DND-41 (cell line): ENCODE measurements at regions not wholly inside any gene's neighbourhood (a gene's known extent, or its start where the extent isn't known, plus 50 kb on each side); places are given as distances from the start of the nearest gene placed in this dataset.

Source experiments
- ATAC-seq: fragments of 200-7000 bp; cut with Tn5 transposase; 3 replicates; pipeline ENCODE4 v1.9.1; 2021; ENCODE audit warnings: low read depth; ENCODE audit not compliant: insufficient read depth
- DNase-seq: peaks from one replicate; pipeline ENCODE4 v3.0.0-alpha.2; 2020
- H2AFZ ChIP-seq: 2 replicates; pipeline ENCODE4 v1.6.0; 2012; ENCODE audit warnings: low read depth, low read length
- H3K27ac ChIP-seq: 2 replicates; pipeline ENCODE4 v1.5.1; 2012; ENCODE audit warnings: low read length, inconsistent platforms
- H3K27me3 ChIP-seq: fragments of 200-600 bp; sonication (generic); 2 replicates; pipeline ENCODE4 v1.6.0; 2012; ENCODE audit warnings: low read length, mild to moderate bottlenecking, inconsistent platforms; ENCODE audit not compliant: insufficient read depth, poor library complexity
- H3K36me3 ChIP-seq: 2 replicates; pipeline ENCODE4 v1.5.1; 2012; ENCODE audit warnings: low read length, inconsistent platforms; ENCODE audit not compliant: insufficient read depth
- H3K4me1 ChIP-seq: 2 replicates; pipeline ENCODE4 v1.5.1; 2012; ENCODE audit warnings: mild to moderate bottlenecking, low read length; ENCODE audit not compliant: insufficient read depth
- H3K4me2 ChIP-seq: 2 replicates; pipeline ENCODE4 v1.6.0; 2012; ENCODE audit warnings: mild to moderate bottlenecking, moderate library complexity, low read length, inconsistent platforms; ENCODE audit not compliant: insufficient read depth
- H3K4me3 ChIP-seq, 2 experiments: fragments of 200-600 bp in 1 of 2; shearing (Covaris generic) in 1 of 2; 2 replicates each; pipeline ENCODE4 v1.5.1; 2012 to 2016; ENCODE audit warnings: inconsistent platforms in 2 of 2, low read length in 2 of 2, mild to moderate bottlenecking in 2 of 2, low read depth in 1 of 2, moderate library complexity in 1 of 2
- H3K79me2 ChIP-seq: 2 replicates; pipeline ENCODE4 v1.6.0; 2012; ENCODE audit warnings: low read length, inconsistent platforms; ENCODE audit not compliant: insufficient read depth
- H3K9ac ChIP-seq: 2 replicates; pipeline ENCODE4 v1.6.0; 2012; ENCODE audit warnings: low read depth, mild to moderate bottlenecking, inconsistent platforms, low read length, moderate library complexity
- H3K9me3 ChIP-seq: 2 replicates; pipeline ENCODE4 v1.5.1; 2012; ENCODE audit warnings: low read length, moderate library complexity, mild to moderate bottlenecking, inconsistent platforms; ENCODE audit not compliant: insufficient read depth, severe bottlenecking
- H4K20me1 ChIP-seq: 2 replicates; pipeline ENCODE4 v1.6.0; 2012; ENCODE audit warnings: low read length; ENCODE audit not compliant: insufficient read depth
- EZH2 ChIP-seq: IDR thresholded peaks from 3 replicates; pipeline ENCODE4 v1.6.1; 2012; ENCODE audit warnings: borderline replicate concordance, low read depth, mild to moderate bottlenecking, moderate library complexity, low read length, inconsistent platforms; ENCODE audit not compliant: severe bottlenecking
- TF ChIP-seq, protein P1 (sequence below): IDR thresholded peaks from 2 replicates; pipeline ENCODE4 v1.5.1; 2012; ENCODE audit warnings: borderline replicate concordance, low read length, moderate library complexity, mild to moderate bottlenecking; ENCODE audit not compliant: poor library complexity, severe bottlenecking; ENCODE audit errors: extremely low read depth

DNA sequence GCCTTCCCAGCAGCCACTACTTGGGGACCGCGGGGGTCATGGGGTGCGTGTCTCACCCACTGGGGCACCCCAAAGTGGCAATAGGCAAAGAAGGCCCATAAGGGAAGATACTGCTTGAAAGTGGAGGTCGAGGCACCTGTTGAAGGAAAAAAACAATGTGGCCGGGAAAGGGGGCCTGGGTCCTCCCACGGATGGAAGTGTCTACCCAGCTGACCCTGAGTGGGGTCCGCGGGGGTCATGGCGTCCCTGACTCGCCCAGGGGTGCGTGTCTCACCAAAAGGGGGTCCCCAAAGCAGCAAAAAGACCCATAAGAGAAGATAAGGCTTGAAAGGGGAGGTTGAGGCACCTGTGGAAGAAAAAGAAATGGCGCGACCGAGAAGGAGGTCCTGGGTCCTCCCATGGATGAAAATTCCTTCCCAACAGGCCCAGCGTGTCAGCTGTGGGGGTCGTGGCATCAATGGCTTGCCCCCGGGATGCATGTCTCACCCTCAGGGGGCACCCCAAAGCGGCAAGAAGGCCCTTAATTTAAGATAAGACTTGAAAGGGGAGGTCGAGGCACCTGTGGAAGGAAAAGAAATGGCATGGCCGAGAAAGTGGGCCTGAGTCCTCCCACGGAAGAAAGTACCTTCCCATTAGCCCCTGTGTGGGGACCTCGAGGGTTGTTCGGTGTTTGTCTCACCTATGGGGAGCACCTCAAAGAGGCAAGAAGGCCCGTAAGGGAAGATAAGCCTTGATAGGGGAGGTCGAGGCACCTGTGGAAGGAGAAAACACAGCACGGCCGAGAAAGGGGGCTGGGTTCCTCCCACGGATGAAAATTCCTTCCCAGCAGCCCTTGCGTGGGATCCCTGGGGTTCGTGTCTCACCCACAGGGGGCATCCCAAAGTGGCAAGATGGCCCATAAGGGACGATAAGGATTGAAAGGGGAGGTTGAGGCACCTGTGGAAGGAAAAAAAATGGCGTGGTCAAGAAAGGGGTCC lies 266.0 kb downstream of the ALG10 start:
- DNase-seq (no peak), ATAC-seq (no peak)
- H3K4me3 ChIP-seq: no peak overlapping the region
- no peak overlapping the region for H3K27ac ChIP-seq
- no peaks in the 10 kb centered on the region for H3K4me1 ChIP-seq
- TF ChIP-seq EZH2: no peak
- TF ChIP-seq, protein P1, sequence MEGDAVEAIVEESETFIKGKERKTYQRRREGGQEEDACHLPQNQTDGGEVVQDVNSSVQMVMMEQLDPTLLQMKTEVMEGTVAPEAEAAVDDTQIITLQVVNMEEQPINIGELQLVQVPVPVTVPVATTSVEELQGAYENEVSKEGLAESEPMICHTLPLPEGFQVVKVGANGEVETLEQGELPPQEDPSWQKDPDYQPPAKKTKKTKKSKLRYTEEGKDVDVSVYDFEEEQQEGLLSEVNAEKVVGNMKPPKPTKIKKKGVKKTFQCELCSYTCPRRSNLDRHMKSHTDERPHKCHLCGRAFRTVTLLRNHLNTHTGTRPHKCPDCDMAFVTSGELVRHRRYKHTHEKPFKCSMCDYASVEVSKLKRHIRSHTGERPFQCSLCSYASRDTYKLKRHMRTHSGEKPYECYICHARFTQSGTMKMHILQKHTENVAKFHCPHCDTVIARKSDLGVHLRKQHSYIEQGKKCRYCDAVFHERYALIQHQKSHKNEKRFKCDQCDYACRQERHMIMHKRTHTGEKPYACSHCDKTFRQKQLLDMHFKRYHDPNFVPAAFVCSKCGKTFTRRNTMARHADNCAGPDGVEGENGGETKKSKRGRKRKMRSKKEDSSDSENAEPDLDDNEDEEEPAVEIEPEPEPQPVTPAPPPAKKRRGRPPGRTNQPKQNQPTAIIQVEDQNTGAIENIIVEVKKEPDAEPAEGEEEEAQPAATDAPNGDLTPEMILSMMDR: no peak
- H3K4me2 ChIP-seq: no peak overlapping the region
- no peaks in the 10 kb centered on the region for H4K20me1 ChIP-seq
- H3K36me3 ChIP-seq: no peaks in the 10 kb centered on the region
- H3K27me3 ChIP-seq: no peaks in the 10 kb centered on the region
- H3K79me2 ChIP-seq: no peaks in the 10 kb centered on the region
- H2AFZ ChIP-seq: no peak overlapping the region
- H3K9ac ChIP-seq: no peak overlapping the region
- H3K9me3 ChIP-seq: peaks cover 42% of the 10 kb centered on the region

GRCh38 chr12:34288963-34289345 lies 266.7 kb downstream of the ALG10 start:
- DNase-seq (no peak), ATAC-seq (no peak)
- no peaks in the 10 kb centered on the region for H4K20me1 ChIP-seq
- H3K27ac ChIP-seq: no peak overlapping the region
- H3K9ac ChIP-seq: no peak overlapping the region
- no peak overlapping the region for H2AFZ ChIP-seq
- no peaks in the 10 kb centered on the region for H3K36me3 ChIP-seq
- no peaks in the 10 kb centered on the region for H3K79me2 ChIP-seq
- no peak overlapping the region for H3K4me2 ChIP-seq
- no peaks in the 10 kb centered on the region for H3K27me3 ChIP-seq
- TF ChIP-seq, protein P1: no peak
- TF ChIP-seq EZH2: no peak
- no peaks in the 10 kb centered on the region for H3K4me1 ChIP-seq
- no peak overlapping the region for H3K4me3 ChIP-seq
- peaks cover 44% of the 10 kb centered on the region for H3K9me3 ChIP-seq

DNA sequence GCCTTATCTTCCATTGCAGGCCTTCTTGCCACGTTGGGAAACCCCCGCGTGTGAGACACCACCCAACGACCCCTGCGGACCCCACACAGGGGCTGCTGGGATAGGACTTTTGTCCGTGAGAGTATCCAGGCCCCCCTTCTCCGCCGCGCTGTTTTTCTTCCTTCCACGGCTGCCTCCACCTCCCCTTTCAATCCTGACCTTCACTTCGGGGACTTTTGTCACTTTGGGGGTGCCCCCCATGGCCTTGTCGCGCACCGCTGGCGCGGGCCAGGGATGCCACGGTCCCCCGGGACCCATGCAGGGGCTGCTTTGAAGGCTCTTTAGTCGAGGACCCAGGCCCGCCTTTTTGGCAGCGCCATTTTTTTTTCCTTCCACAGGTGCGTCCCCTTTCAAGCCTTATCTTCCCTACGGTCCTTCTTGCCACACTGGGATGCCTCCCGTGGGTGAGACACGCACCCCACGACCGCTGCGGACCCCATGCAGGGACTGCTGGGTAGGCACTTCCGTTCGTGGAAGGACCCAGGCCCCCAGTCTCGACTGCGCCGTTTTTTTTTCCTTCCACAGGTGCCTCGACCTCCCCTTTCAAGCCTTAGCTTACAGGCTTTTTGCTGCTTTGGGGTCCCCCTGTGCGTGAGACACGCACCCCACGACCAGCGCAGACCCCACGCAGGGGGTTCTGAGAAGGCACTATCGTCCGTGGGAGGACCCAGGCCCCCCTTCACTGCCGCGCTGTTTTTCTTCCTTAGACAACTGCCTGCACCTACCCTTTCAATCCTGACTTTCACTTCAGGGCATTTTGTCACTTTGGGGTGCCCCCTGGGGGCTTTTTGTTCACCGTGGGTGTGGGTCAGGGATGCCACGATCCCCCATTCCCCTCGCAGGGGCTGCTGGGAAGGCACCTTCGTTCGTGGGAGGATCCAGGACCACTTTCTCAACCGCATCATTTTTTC lies 267.4 kb downstream of the ALG10 start:
- no peaks in the 10 kb centered on the region for H4K20me1 ChIP-seq
- no peak overlapping the region for H3K4me3 ChIP-seq
- no peak overlapping the region for H3K27ac ChIP-seq
- no peak overlapping the region for H2AFZ ChIP-seq
- TF ChIP-seq, protein P1: no peak
- TF ChIP-seq EZH2: no peak
- ATAC-seq (no peak), DNase-seq (no peak)
- no peaks in the 10 kb centered on the region for H3K36me3 ChIP-seq
- H3K79me2 ChIP-seq: no peaks in the 10 kb centered on the region
- H3K27me3 ChIP-seq: no peaks in the 10 kb centered on the region
- H3K9me3 ChIP-seq: peaks cover 41% of the 10 kb centered on the region
- H3K4me1 ChIP-seq: no peaks in the 10 kb centered on the region
- H3K4me2 ChIP-seq: no peak overlapping the region
- no peak overlapping the region for H3K9ac ChIP-seq
